Right renal pelvis (tissue), 4 donors: ENCODE measurements at regions not wholly inside any gene's neighbourhood (a gene's known extent, or its start where the extent isn't known, plus 50 kb on each side); places are given as distances from the start of the nearest gene placed in this dataset.

Experiments
- DNase-seq, 4 donors: peaks; one replicate each; pipeline ENCODE4 v3.0.0-alpha.2; 2013; ENCODE audit warnings: low read depth in 4 of 4, low spot score in 3 of 4, missing footprints in 1 of 4

DNA sequence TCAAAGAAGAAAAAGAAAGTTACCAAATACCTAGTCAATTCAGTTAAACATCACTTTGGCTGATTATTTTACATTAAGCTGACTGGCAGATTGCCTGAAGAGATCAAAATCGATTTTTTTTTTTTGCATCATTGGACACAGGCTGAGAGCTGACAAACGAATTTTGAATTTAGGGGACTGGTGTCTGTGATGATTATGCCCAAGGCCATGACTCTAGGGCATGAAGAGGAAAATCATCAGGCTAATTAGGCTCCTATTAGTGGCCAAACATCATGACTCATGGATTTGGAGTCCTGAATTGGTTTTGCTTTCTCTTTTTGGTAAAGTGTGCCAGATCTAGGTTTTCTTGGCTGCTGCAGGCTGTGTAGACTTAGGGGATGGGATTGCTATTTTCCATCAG is 829.3 kb upstream of the LCORL start:
- no peak for DNase-seq

DNA sequence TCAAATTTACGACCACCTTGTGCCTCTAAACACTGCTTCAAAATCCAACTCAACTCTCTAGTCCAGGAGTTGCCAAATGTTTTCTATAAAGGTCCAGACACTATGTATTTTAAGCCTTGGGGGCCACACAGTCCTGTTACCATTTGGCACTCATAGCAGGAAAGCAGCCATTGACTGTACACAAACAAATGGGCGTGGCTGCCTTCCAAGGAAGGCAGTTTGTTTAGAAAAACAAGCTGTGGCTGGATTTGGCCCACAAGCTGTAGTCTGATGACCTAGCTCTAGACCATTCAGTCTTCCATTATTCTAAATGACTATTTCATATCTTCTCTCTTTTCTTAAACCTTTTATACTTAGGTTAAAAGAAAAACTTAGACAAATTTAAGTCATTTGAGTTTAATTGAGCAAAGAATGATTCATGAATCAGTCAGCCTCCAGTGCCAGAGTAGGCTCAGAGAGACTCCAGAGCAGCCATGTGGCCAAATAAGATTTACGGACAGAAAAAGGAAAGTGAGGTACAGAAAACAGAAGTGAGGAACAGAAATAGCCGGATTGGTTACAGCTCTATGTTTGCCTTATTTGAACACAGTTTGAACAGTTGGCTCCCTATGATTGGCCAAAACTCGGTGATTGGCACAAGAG is 825.8 kb upstream of the LCORL start:
- DNase-seq, result no peak

DNA sequence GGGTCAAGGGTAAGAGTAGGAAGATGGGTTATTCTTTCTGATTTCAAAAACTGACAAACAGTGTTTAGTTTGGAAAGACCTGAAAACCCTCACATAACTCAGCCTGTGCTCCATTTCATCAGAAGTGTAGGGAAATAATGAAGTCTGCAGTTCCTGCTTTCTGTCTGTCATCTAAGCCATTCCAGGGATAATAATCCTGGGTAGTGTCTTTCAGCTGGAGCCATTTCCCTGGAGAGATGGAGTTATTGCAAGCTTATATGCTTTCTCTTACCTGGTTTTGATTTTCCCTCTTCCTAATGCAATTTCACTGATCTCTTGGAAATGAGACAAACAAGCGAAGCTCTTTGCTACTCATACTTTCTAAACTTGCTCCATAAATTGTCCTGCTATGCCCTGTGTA is 824.8 kb upstream of the LCORL start:
- DNase-seq, result no peak

DNA sequence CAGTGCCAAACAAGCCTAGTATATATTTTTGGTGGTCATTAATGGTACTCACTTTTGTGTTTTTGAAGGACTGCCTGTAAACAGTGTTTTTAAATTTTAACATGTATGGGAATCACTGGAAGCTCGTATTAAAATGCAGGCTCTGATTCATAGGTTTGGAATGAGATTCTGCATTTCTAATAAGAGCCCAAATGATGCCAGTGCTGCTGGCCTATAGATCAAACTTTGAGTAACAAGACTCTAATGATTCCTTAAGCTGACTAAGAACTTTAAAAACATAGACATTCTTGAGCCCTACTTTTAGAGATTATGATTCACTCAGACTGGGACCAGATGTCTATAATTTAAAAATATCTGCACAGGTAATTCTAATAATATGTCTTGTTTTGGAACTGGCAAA is 823.2 kb upstream of the LCORL start:
- no peak for DNase-seq

DNA sequence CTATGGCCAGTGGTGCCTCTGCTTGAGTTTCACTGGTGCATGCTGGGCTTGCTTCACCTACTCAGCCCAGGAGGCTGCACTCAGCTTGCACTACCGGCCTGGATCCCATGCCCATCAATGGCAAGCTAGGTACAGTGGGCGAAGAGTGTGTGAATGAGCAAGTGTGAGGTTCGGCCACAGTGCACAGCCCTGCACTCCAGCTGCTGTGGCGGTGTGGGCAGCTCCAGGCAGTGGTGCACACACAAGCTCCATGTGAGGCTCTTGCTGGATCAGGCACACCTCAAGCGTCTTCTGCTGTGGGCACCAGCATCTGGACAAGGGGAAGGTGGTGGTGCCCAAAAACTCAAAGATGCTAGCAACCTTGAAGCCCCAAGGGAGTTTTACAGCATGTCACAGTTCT is 820.9 kb upstream of the LCORL start:
- DNase-seq, result no peak

DNA sequence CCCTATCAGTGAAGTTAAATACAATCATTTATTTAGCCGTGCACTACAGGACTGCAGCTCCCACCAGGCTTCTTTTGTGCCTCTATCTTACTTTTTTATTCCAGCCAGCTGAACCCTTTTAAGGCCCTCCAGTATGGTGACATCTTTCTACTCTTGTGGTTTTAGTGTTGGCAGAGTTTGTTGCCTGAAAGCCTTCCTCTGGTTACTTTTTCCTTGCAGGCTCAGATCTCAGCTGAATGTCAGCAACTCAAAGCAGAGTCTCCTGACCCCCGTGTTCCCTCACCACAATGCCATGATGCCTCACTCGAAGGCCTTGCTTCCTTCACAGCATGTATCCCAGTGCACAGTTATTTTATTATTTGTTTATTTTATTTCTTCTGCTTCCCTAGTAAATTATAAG is 818.9 kb upstream of the LCORL start:
- no peak for DNase-seq

DNA sequence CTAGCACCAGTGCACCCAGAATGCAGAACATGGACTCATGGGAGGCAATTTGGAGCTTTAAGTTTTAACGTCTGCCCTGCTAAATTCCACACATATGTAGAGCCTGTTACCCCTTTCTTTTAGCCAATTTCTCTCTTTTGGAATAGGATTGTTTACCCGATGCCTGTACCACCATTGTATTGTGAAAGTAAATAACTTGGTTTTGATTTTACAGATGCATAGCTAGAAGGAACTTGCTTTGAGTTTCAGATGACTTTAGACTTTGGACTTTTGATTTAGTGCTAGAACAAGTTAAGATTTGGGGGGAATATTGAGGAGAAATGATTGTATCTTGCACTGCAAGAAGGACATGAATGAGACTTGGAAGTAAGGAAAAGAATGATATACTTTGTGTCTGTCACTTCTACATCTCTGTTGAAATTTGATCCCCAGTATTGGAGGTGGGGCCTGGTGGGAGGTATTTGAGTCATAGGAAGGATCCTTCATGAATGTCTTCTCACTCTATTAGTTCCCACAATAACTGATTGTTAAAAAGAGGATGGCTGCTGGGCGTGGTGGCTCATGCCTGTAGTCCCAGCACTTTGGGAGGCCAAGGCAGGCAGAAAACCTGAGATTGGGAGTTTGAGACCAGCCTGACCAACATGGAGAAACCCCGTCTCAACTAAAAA is 794.8 kb upstream of the LCORL start:
- DNase-seq, result no peak

DNA sequence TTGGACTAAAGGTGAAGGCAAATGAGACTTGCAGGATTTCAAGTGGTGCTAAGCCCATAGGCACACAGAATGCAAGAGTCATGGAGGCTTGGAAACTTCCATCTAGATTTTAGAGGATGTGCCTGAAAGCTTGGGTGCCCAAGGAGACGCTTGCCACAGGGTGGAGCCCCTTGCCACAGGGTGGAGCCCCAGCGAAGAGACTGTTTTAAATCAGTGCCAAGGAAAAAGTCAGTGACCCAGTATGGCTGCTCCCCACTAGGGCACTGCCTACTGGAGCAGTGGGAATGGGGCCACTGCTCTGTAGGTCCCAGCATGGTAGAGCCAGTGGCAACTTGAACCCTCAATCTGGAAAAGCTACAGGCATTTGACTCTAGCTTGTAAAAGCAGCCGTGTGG is 794.2 kb upstream of the LCORL start:
- DNase-seq, result no peak

DNA sequence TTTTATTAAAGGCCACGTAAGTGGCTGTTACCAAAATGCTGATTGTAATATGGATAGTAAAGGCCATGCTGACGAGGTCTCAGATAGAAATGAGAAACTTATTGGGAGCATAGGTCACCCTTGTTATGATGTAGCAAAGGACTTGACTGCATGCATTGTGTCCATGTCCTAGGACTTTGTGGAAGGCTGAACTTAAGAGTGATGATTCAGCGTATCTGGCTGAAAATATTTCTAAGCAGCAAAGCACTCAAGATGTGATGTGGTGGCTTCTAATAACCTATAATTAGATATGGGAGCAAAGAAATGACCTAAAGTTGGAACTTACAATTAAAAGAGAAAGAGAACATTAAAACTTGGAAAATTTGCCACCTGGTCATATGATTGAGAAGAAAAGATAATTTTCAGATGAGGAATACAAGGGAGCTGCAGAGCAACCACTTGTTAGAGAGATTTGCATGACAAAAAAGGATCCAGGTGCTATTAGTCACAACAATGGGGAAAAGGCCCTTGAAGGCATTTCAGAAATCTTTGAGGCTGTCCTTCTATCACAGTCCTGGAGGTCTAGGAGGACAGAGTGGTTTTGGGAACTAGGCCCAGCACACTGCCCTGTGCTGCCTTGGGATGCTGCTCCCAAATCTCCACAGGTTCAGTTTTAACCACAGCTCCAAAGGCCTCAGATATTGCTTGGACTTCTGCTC is 793.7 kb upstream of the LCORL start:
- DNase-seq, result no peak

DNA sequence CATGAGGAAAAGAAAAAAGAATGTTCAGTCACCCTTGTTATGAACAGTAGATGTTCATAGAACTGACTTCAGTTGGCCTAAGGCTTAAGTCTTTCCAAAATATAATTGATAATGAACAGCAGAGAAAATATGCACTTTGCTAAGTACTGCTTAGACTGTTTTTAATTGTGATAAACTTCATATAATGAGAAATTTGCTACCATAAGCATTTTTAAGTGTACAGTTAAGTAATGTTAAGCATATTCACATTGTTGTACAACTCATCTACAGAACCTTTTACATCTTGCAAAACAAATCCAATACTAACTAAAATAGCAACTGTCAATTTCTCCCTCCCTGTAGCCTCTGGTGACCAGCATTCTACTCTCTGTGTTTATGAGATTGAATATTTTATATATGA is 792.2 kb upstream of the LCORL start:
- DNase-seq, result no peak

DNA sequence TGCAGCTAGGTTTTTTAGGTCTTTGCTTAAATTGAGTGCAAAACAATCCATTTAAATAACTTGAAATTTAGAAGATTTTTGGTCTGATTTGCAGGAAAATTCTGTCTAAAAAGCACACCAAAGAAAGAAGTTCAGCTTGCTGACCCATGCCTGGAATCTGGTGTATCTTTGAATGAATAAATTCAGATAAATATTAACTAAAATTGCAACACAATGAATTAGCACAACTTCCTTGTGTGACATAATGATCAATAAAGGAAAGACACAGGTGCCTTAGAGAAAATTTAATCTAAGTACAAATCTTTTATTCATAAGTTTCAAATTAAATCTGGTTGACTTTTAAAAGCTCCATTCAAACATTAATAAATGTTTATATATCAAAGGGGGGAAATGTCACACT is 791.5 kb upstream of the LCORL start:
- DNase-seq, result no peak

DNA sequence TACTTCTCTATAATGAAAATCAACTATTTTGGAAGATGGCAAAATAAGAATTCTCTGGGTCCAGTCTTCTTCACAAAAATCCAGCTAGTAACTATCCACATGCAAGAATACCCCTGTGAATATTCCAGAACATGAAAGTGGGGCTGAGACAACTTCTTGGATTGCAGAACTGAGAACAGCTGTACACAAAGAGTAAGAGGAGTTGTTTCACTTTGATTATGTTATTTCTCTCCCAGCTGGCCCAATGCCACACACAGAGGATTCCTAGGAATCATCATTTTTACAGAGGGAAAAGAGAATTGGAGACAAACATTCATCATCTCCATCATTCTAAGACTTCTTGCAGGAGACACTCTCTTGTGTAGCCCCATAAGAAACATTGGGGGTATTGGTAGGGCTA is 782.2 kb upstream of the LCORL start:
- DNase-seq, result no peak

DNA sequence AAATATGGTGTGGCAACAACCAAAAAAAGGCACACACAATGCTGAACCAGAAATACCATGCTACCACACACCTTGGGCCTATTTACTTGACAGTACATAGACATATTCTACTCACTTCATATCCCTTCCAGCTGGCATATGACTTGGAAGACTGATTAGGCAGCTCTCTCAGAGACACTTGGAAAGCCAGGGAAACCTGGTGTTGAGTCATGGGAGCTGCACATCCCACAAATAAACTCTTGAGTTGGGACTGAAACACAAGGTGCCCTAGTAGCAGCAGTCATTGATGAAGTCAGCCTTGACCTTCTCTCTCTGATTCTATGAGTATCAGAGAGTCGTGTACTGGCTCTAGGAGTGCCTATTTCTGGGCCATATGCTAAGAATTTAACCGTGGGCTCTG is 776.6 kb upstream of the LCORL start:
- no peak for DNase-seq

DNA sequence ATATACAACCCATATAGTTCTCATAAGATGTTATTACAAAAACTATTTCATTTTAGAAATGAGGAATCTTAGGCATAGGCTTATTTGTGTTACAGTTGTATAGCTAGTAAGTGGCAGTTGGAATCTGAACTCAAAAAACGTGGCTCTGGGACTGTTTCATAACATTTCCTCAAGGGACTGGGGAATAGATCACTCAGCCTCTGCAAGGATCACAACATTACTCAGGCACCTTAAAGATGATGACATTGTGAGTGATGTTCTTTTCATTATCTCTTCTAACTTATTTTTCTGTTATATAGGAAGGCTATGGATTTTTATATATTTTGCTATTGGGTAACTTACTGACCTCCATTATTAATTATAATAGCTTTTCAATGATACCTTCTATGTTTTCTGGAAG is 774.2 kb upstream of the LCORL start:
- DNase-seq, result no peak

DNA sequence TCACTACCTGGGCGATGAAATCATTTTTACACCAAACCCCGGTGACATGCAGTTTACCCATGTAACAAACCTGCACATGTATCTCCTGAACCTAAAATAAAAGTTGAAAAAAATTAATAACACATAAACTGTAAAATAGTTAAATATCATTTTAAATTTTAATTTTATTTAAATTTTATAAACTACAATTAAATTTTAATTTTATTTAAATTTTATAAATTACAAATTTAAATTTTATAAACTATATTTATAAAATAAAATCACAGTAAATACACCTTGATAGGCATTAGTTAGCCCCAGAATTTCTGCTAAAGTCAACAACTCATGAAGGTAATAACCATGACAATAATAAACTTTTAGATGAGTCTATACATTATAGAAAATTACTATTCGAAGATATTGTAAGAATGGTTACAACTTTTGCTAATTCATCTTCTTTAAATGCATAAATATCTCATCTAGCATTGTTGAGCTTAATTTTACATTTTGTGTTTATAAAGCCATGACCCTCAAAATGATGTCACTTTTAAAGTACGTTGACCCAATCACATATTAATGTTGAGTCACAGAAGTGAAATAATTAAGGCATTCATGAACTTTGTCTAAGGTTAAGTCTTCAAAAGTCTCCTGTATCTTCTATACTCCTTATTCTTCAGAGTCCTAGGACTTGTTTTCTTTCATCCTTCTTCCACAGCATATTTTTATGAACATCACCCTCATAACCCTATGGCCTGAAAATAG is 755.8 kb upstream of the LCORL start:
- no peak for DNase-seq

DNA sequence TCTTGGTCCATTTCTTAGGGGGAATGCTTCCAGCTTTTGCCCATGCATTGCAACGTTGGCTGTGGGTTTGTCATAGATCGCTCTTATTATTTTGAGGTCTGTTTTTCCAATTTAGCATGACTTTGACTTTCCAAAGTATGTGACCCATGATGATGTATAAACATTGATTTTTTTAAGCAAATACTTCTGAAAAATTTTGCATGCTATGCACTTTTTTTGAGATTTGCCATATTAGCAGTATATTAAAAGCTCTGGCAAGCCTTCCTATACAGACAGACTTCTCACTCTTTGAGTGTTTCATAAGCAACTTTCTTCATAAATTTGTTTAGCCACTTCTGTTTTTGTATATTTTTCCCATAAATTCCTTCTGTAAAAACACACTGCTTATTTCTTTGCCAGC is 746.4 kb upstream of the LCORL start:
- DNase-seq, result no peak

DNA sequence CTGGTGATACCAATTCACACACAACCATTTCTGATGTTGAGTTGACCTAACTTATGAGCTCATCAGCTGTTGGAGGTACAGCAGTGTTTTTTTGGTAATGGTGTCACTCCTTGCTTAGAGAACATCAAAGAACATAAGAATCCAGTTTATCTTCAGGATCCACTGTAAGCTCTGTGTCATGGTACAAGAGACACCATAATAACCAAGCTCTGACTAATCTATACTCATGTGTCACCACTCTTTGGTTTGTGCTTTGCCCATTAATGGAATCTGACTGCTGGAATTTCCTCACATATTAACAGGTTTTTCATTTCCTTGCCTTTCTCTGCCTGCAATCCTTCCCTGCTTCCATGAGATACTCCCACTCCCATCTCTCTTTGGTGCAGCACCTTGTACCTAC is 735.1 kb upstream of the LCORL start:
- no peak for DNase-seq

DNA sequence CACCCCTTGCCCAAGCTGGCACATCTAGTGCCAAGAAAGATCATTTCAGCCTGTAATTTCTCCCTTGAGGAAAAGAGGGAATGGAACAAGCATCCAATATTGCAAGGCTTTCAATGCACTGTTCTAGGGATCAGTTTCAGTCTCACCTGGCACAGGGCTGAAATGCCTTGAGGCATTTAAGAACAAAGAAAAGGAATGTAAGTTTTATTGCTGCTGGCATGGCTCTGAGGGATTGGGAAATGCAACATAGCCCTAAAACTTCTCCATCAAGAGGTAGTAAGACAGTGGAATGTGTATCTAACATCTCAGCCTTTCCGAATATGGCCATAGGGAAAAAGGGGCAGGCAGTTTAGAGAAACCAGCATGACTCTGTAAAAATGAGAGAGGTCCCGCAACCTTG is 732.6 kb upstream of the LCORL start:
- no peak for DNase-seq

DNA sequence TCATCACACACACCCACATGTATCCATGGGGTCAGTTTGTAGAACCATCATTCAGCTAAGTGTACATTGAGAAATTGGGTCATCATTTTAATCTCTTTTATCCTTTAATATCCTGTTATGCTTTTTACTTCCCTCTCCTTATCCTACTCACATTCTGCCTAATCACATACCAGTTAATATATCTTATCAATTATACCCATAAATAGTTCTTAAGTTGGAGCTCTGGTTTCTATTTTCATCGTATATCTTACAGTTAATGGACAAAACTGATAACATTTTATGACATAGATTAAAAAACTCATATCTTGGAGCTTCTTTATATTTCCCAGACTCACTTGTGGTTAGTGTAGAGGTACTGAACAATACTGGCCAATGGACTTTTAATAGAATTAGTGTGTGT is 729.5 kb upstream of the LCORL start:
- no peak for DNase-seq

DNA sequence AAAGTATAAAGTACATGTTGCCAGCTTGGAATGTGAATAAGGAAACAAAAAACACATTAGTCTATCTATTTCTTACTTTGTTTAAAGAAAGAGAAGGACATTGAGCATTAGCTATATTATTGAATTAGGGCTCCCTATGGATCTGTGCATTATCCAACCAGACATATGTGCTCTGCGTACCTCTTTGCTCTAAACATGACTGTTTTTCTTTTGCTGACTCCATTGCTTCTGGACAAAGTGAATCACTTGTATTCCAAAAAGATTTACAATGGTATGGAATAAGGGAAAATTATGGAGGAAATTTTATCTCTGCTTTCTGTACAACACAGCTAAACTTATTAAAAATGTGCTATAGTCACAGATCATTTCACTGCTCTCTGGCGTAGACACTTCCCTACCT is 727.8 kb upstream of the LCORL start:
- DNase-seq, result no peak

DNA sequence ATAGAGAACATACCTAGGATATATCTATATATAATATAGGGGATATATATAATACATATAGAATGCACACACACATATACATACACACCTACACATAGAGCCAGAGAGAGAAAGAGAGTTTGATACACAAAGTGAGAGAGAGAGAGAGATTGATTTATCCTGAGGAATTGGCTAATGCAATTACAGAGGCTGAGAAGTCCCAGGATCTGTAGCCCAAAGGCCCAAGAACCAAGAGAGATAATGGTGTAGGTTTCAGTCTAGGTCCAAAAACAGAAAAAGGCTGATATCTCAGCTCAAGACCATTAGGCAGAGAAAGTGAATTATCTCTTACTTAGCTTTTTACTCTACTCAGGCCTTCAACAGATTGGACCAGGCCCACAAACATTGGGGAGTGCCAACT is 715.0 kb upstream of the LCORL start:
- no peak for DNase-seq
